HTR-8/SVneo (cell line): ENCODE measurements at regions not wholly inside any gene's neighbourhood (a gene's known extent, or its start where the extent isn't known, plus 50 kb on each side); places are given as distances from the start of the nearest gene placed in this dataset.

Source experiments
- DNase-seq: peaks from one replicate; pipeline ENCODE4 v3.0.0; 2011; ENCODE audit warnings: low spot score, mixed read lengths; ENCODE audit not compliant: insufficient read length
- FAIRE-seq: peaks from 2 replicates; lab custom pipeline; 2011; peaks lifted over from hg19 to GRCh38; lab: Jason Lieb, UNC

GRCh38 chr1:68936530-68936929 lies 439.6 kb upstream of the DEPDC1 start:
- DNase-seq (no peak), FAIRE-seq (no peak)

GRCh38 chr1:68938051-68938666 lies 441.3 kb upstream of the DEPDC1 start:
- no peak for DNase-seq
- FAIRE-seq: no peak

GRCh38 chr1:68950036-68950435 lies 453.2 kb upstream of the DEPDC1 start:
- no peak for DNase-seq
- FAIRE-seq: no peak

- FAIRE-seq (no peak), DNase-seq (no peak)
Observed at GRCh38 chr1:68953311-68953710, 456.4 kb upstream of the DEPDC1 start.

- DNase-seq (peak; percentile 7), FAIRE-seq (no peak)
Observed at GRCh38 chr1:68954841-68955240, 458.0 kb upstream of the DEPDC1 start.

- DNase-seq: no peak
Observed at GRCh38 chr1:68955424-68955823, 458.5 kb upstream of the DEPDC1 start.

GRCh38 chr1:68958958-68959357 lies 462.1 kb upstream of the DEPDC1 start:
- no peak for DNase-seq
- no peak for FAIRE-seq

More at GRCh38 chr1:68955424-68955823, 458.5 kb upstream of the DEPDC1 start:
- FAIRE-seq: no peak

- DNase-seq (no peak), FAIRE-seq (no peak)
Observed at GRCh38 chr1:68959461-68960030, 462.7 kb upstream of the DEPDC1 start.

- no peak for FAIRE-seq
- no peak for DNase-seq
Observed at GRCh38 chr1:68961143-68961542, 464.3 kb upstream of the DEPDC1 start.

- DNase-seq: no peak
- no peak for FAIRE-seq
Observed at GRCh38 chr1:68963353-68963752, 466.5 kb upstream of the DEPDC1 start.

- FAIRE-seq (no peak), DNase-seq (no peak)
Observed at GRCh38 chr1:68969441-68969840, 472.6 kb upstream of the DEPDC1 start.

- FAIRE-seq: no peak
Observed at GRCh38 chr1:68970571-68970970, 473.7 kb upstream of the DEPDC1 start.

GRCh38 chr1:68973459-68974244 lies 476.8 kb upstream of the DEPDC1 start:
- no peak for DNase-seq
- no peak for FAIRE-seq

More at GRCh38 chr1:68970571-68970970, 473.7 kb upstream of the DEPDC1 start:
- no peak for DNase-seq

GRCh38 chr1:68974447-68974846 lies 477.6 kb upstream of the DEPDC1 start:
- DNase-seq (no peak), FAIRE-seq (no peak)

- FAIRE-seq (no peak), DNase-seq (no peak)
Observed at GRCh38 chr1:68975212-68975933, 478.5 kb upstream of the DEPDC1 start.

GRCh38 chr1:68976916-68977610 lies 480.2 kb upstream of the DEPDC1 start:
- FAIRE-seq (no peak), DNase-seq (no peak)

- DNase-seq (no peak), FAIRE-seq (no peak)
Observed at GRCh38 chr1:68979891-68980290, 483.0 kb upstream of the DEPDC1 start.

GRCh38 chr1:68984289-68984688 lies 487.4 kb upstream of the DEPDC1 start:
- FAIRE-seq (no peak), DNase-seq (no peak)

- DNase-seq (no peak), FAIRE-seq (no peak)
Observed at GRCh38 chr1:68994096-68994495, 497.2 kb upstream of the DEPDC1 start.

GRCh38 chr1:69016468-69016867 lies 519.6 kb upstream of the DEPDC1 start:
- DNase-seq (no peak), FAIRE-seq (no peak)
